Natural killer cell (primary cell): ENCODE measurements at regions not wholly inside any gene's neighbourhood (a gene's known extent, or its start where the extent isn't known, plus 50 kb on each side); places are given as distances from the start of the nearest gene placed in this dataset.
"Not testable (repeated sequence)": the region's sequence is repeated elsewhere in the genome, so short reads cannot be mapped to it uniquely, and the experiment has no call there.

Source experiments
- ATAC-seq, 3 donors: fragments of 150-1000 bp in 2 of 3; fragments of 200-7000 bp in 1 of 3; cut with Tn5 transposase; 1 replicate in 1 of 3; 2 replicates in 2 of 3; pipeline ENCODE4 v1.10.0; 2021; ENCODE audit warnings: mild to moderate bottlenecking in 2 of 3, moderate library complexity in 2 of 3
- DNase-seq, 2 donors: peaks; one replicate each; pipeline versions ENCODE4 v3.0.0 to v3.0.0-alpha.2; 2013 to 2021; ENCODE audit warnings: mixed read lengths in 1 of 2
- H3K27ac ChIP-seq: one replicate; pipeline ENCODE4 v1.5.1; 2013; ENCODE audit warnings: mild to moderate bottlenecking, low read length
- H3K27me3 ChIP-seq: one replicate; pipeline ENCODE4 v1.6.1; 2013; ENCODE audit warnings: low read length; ENCODE audit not compliant: control insufficient read depth, insufficient read depth
- H3K36me3 ChIP-seq: one replicate; pipeline ENCODE4 v1.6.1; 2013; ENCODE audit warnings: low read length; ENCODE audit not compliant: control insufficient read depth, insufficient read depth
- H3K4me1 ChIP-seq: one replicate; pipeline ENCODE4 v1.6.1; 2013; ENCODE audit warnings: low read length; ENCODE audit not compliant: control insufficient read depth, insufficient read depth
- H3K4me3 ChIP-seq: one replicate; pipeline ENCODE4 v1.5.1; 2013; ENCODE audit warnings: low read length
- H3K9me3 ChIP-seq: one replicate; pipeline ENCODE4 v1.6.1; 2013; ENCODE audit warnings: low read length; ENCODE audit not compliant: control insufficient read depth, insufficient read depth
- H3K27ac Mint-ChIP-seq, 2 donors: one replicate each; pipeline ENCODE4 v1.8.0; 2022; ENCODE audit warnings: mild to moderate bottlenecking in 2 of 2, mixed read lengths in 2 of 2, moderate library complexity in 1 of 2
- H3K27me3 Mint-ChIP-seq, 2 donors: one replicate each; pipeline ENCODE4 v1.8.0; 2022; ENCODE audit warnings: low read depth in 2 of 2, mixed read lengths in 2 of 2
- H3K36me3 Mint-ChIP-seq: one replicate; pipeline ENCODE4 v1.8.0; 2022; ENCODE audit warnings: mixed read lengths
- H3K4me1 Mint-ChIP-seq, 2 donors: one replicate each; pipeline ENCODE4 v1.8.0; 2022; ENCODE audit warnings: mixed read lengths in 2 of 2
- H3K4me3 Mint-ChIP-seq: one replicate; pipeline ENCODE4 v1.8.0; 2022; ENCODE audit warnings: mild to moderate bottlenecking, moderate library complexity, mixed read lengths
- H3K9me3 Mint-ChIP-seq, 2 donors: one replicate each; pipeline ENCODE4 v1.8.0; 2022; ENCODE audit warnings: mixed read lengths in 2 of 2
- WGBS: methylation state at CpG from one replicate; pipeline ENCODE4 v1.1.7; 2013; ENCODE audit warnings: missing lambda C conversion rate; ENCODE audit not compliant: insufficient coverage; 5-methylcytosine and 5-hydroxymethylcytosine counted together
- intact Hi-C: fragments of 100-400 bp; cut with micrococcal nuclease; formaldehyde crosslinking; loops from one replicate; pipeline ENCODE4 v1.14.2; 2022
- TF ChIP-seq, protein P1 (sequence below): fragments of 200-600 bp; IDR thresholded peaks from one replicate; pipeline ENCODE4 v1.8.0; 2022; ENCODE audit warnings: antibody characterized with exemption

DNA sequence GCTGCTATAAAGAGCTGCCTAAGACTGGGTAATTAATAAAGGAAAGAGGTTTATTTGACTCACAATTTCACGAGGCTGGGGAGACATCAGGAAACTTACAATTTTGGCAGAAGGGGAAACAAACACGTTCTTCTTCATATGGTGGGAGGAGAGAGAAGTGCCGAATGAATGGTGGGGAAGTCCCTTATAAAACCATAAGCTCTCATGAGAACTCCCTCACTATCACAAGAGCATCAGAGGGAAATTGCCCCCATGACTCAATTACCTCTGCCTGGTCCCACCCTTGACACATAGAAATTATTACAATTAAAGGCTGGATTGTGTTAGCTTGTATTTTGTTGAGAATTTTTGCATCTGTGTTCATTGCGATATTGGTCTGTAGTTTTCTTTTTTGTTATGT, 460.5 kb upstream of the RAB6C start:
- H3K27me3 ChIP-seq = no peaks in the 10 kb centered on the region

DNA sequence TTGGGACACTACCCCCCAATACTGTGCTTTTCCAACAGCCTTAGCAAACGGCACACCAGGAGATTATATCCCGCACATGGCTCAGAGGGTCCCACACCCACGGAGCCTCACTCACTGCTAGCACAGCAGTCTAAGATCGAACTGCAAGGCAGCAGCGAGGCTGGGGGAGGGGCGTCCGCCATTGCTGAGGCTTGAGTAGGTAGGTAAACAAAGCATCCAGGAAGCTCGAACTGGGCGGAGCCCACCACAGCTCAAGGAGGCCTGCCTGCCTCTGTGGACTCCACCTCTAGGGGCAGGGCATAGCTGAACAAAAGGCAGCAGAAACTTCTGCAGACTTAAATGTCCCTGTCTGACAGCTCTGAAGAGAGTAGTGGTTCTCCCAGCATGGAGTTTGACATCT, 447.3 kb upstream of the RAB6C start:
- intact Hi-C loops, H3K4me1 Mint-ChIP-seq, H3K36me3 Mint-ChIP-seq, DNase-seq, H3K27ac Mint-ChIP-seq, H3K9me3 ChIP-seq, H3K27me3 ChIP-seq, H3K4me3 Mint-ChIP-seq, ATAC-seq, H3K4me1 ChIP-seq, H3K27ac ChIP-seq, H3K36me3 ChIP-seq, H3K4me3 ChIP-seq, H3K27me3 Mint-ChIP-seq: not testable (repeated sequence)
- H3K9me3 Mint-ChIP-seq = peaks cover 5 to 12% of the 10 kb centered on the region in 2 donors
- WGBS = 93% methylated on average over 9 of the region's 9 CpGs

More for the DNA sequence above, 460.5 kb upstream of the RAB6C start:
- no peak overlapping the region for H3K27ac ChIP-seq
- TF ChIP-seq, protein P1, sequence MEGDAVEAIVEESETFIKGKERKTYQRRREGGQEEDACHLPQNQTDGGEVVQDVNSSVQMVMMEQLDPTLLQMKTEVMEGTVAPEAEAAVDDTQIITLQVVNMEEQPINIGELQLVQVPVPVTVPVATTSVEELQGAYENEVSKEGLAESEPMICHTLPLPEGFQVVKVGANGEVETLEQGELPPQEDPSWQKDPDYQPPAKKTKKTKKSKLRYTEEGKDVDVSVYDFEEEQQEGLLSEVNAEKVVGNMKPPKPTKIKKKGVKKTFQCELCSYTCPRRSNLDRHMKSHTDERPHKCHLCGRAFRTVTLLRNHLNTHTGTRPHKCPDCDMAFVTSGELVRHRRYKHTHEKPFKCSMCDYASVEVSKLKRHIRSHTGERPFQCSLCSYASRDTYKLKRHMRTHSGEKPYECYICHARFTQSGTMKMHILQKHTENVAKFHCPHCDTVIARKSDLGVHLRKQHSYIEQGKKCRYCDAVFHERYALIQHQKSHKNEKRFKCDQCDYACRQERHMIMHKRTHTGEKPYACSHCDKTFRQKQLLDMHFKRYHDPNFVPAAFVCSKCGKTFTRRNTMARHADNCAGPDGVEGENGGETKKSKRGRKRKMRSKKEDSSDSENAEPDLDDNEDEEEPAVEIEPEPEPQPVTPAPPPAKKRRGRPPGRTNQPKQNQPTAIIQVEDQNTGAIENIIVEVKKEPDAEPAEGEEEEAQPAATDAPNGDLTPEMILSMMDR = no peak
- WGBS = 84% methylated on average over 2 of the region's 4 CpGs
- H3K9me3 Mint-ChIP-seq = peaks cover 6 to 12% of the 10 kb centered on the region in 2 donors
- no peaks in the 10 kb centered on the region for H3K36me3 Mint-ChIP-seq
- no peaks in the 10 kb centered on the region for H3K4me1 Mint-ChIP-seq
- no peaks in the 10 kb centered on the region for H3K27me3 Mint-ChIP-seq
- no peaks in the 10 kb centered on the region for H3K36me3 ChIP-seq
- H3K27ac Mint-ChIP-seq = no peak overlapping the region
- DNase-seq (no peak), ATAC-seq (no peak)
- intact Hi-C loops = no loop called here
- no peaks in the 10 kb centered on the region for H3K4me1 ChIP-seq
- H3K4me3 Mint-ChIP-seq = no peak overlapping the region
- H3K9me3 ChIP-seq = no peaks in the 10 kb centered on the region
- H3K4me3 ChIP-seq = no peak overlapping the region

- TF ChIP-seq, protein P1 = no peak
- no peak overlapping the region for H3K27ac ChIP-seq
- Mint-ChIP-seq H3K27me3 (no peaks in the 10 kb centered on the region), H3K9me3 (peaks cover 6 to 9% of the 10 kb centered on the region in 2 donors), H3K4me3 (no peak overlapping the region), H3K4me1 (no peaks in the 10 kb centered on the region), H3K36me3 (no peaks in the 10 kb centered on the region), H3K27ac (no peak overlapping the region)
- DNase-seq (no peak), ATAC-seq (no peak)
- intact Hi-C loops = no loop called here
- no peak overlapping the region for H3K4me3 ChIP-seq
- H3K9me3 ChIP-seq = no peaks in the 10 kb centered on the region
- H3K27me3 ChIP-seq = no peaks in the 10 kb centered on the region
- no peaks in the 10 kb centered on the region for H3K36me3 ChIP-seq
- 79% methylated on average over 2 of the region's 3 CpGs for WGBS
- no peaks in the 10 kb centered on the region for H3K4me1 ChIP-seq
Observed at GRCh38 chr2:129548880-129549279, 430.6 kb upstream of the RAB6C start.

GRCh38 chr2:129550536-129550935, 428.9 kb upstream of the RAB6C start:
- H3K27me3 ChIP-seq = no peaks in the 10 kb centered on the region
- ATAC-seq = no peak
- no peaks in the 10 kb centered on the region for H3K36me3 ChIP-seq
- H3K36me3 Mint-ChIP-seq = no peaks in the 10 kb centered on the region
- intact Hi-C loops = no loop called here
- no peaks in the 10 kb centered on the region for H3K27me3 Mint-ChIP-seq
- no peaks in the 10 kb centered on the region for H3K4me1 Mint-ChIP-seq
- no peak overlapping the region for H3K4me3 Mint-ChIP-seq
- TF ChIP-seq, protein P1 = no peak
- peaks cover 2 to 4% of the 10 kb centered on the region in 2 donors for H3K9me3 Mint-ChIP-seq
- H3K27ac ChIP-seq = no peak overlapping the region
- H3K27ac Mint-ChIP-seq = no peak overlapping the region
- no peak for DNase-seq
- no peak overlapping the region for H3K4me3 ChIP-seq
- no peaks in the 10 kb centered on the region for H3K9me3 ChIP-seq
- no peaks in the 10 kb centered on the region for H3K4me1 ChIP-seq
- 96% methylated on average over 3 of the region's 4 CpGs for WGBS
